ENCODE measurements at regions not wholly inside any gene's neighbourhood (a gene's known extent, or its start where the extent isn't known, plus 50 kb on each side); places are given as distances from the start of the nearest gene placed in this dataset.

DNA sequence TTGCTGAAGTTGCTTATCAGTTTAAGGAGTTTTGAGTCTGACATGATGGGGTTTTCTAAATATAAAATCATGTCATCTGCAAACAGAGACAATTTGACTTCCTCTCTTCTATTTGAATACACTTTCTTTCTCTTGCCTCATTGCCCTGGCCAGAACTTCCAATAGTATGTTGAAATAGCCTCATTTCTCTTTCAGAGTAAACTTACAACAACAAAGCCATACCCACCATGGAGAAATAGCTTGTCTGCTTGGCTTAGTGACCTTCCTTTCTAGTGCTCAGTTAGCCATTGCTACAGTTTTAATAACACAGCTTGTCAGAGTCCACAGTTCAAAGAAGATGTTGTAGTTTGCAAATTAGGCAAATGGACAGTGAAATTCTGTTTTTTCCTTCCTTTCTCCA lies 228.0 kb downstream of the ETAA1 start:
- TF ChIP-seq, protein P1, sequence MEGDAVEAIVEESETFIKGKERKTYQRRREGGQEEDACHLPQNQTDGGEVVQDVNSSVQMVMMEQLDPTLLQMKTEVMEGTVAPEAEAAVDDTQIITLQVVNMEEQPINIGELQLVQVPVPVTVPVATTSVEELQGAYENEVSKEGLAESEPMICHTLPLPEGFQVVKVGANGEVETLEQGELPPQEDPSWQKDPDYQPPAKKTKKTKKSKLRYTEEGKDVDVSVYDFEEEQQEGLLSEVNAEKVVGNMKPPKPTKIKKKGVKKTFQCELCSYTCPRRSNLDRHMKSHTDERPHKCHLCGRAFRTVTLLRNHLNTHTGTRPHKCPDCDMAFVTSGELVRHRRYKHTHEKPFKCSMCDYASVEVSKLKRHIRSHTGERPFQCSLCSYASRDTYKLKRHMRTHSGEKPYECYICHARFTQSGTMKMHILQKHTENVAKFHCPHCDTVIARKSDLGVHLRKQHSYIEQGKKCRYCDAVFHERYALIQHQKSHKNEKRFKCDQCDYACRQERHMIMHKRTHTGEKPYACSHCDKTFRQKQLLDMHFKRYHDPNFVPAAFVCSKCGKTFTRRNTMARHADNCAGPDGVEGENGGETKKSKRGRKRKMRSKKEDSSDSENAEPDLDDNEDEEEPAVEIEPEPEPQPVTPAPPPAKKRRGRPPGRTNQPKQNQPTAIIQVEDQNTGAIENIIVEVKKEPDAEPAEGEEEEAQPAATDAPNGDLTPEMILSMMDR (IDR thresholded peaks at IDR 0.05; ENCODE audit: low read length), result no peak
- no peak for TF ChIP-seq EZH2 (IDR thresholded peaks at IDR 0.05; ENCODE audit: borderline replicate concordance, low read length)

Data from OCI-LY1 (cell line).